ENCODE measurements at regions not wholly inside any gene's neighbourhood (a gene's known extent, or its start where the extent isn't known, plus 50 kb on each side); places are given as distances from the start of the nearest gene placed in this dataset.

- no peaks in the 10 kb centered on the region for H3K4me1 ChIP-seq (ENCODE audit: control insufficient read depth in 2 of 2, insufficient read depth in 2 of 2, low read length in 2 of 2)
- H3K27ac ChIP-seq (ENCODE audit: low read depth in 2 of 2, low read length in 2 of 2) = no peak overlapping the region
- no peak overlapping the region for H3K4me3 ChIP-seq (ENCODE audit: low read length in 2 of 2)
- no peak overlapping the region for H3K9ac ChIP-seq (ENCODE audit: low read depth in 1 of 2, low read length in 2 of 2)
- H3K36me3 ChIP-seq (ENCODE audit: control insufficient read depth in 2 of 2, insufficient read depth in 2 of 2, low read length in 2 of 2) = no peaks in the 10 kb centered on the region
- no peaks in the 10 kb centered on the region for H3K27me3 ChIP-seq (ENCODE audit: control insufficient read depth in 2 of 2, insufficient read depth in 2 of 2, low read length in 2 of 2)
- H3K9me3 ChIP-seq (ENCODE audit: control insufficient read depth in 2 of 2, low read length in 2 of 2) = no peaks in the 10 kb centered on the region
Observed at GRCh38 chr11:15551901-15552851, 437.5 kb downstream of the INSC start.

GRCh38 chr11:15555161-15555560 lies 440.4 kb downstream of the INSC start:
- Histone ChIP-seq H3K27me3 (ENCODE audit: control insufficient read depth in 2 of 2, insufficient read depth in 2 of 2, low read length in 2 of 2) (no peaks in the 10 kb centered on the region), H3K4me1 (ENCODE audit: control insufficient read depth in 2 of 2, insufficient read depth in 2 of 2, low read length in 2 of 2) (no peaks in the 10 kb centered on the region), H3K4me3 (ENCODE audit: low read length in 2 of 2) (no peak overlapping the region)

GRCh38 chr11:15557457-15558230 lies 442.9 kb downstream of the INSC start:
- Histone ChIP-seq H3K4me3 (ENCODE audit: low read length in 2 of 2) (no peak overlapping the region), H3K27ac (ENCODE audit: low read depth in 2 of 2, low read length in 2 of 2) (no peak overlapping the region), H3K9me3 (ENCODE audit: control insufficient read depth in 2 of 2, low read length in 2 of 2) (no peaks in the 10 kb centered on the region), H3K36me3 (ENCODE audit: control insufficient read depth in 2 of 2, insufficient read depth in 2 of 2, low read length in 2 of 2) (no peaks in the 10 kb centered on the region), H3K4me1 (ENCODE audit: control insufficient read depth in 2 of 2, insufficient read depth in 2 of 2, low read length in 2 of 2) (no peaks in the 10 kb centered on the region), H3K9ac (ENCODE audit: low read depth in 1 of 2, low read length in 2 of 2) (no peak overlapping the region), H3K27me3 (ENCODE audit: control insufficient read depth in 2 of 2, insufficient read depth in 2 of 2, low read length in 2 of 2) (no peaks in the 10 kb centered on the region)

More at GRCh38 chr11:15555161-15555560, 440.4 kb downstream of the INSC start:
- no peaks in the 10 kb centered on the region for H3K36me3 ChIP-seq (ENCODE audit: control insufficient read depth in 2 of 2, insufficient read depth in 2 of 2, low read length in 2 of 2)
- H3K9ac ChIP-seq (ENCODE audit: low read depth in 1 of 2, low read length in 2 of 2) = no peak overlapping the region
- H3K9me3 ChIP-seq (ENCODE audit: control insufficient read depth in 2 of 2, low read length in 2 of 2) = no peaks in the 10 kb centered on the region
- H3K27ac ChIP-seq (ENCODE audit: low read depth in 2 of 2, low read length in 2 of 2) = no peak overlapping the region

GRCh38 chr11:15558513-15559181 lies 443.9 kb downstream of the INSC start:
- Histone ChIP-seq H3K27ac (ENCODE audit: low read depth in 2 of 2, low read length in 2 of 2) (no peak overlapping the region), H3K36me3 (ENCODE audit: control insufficient read depth in 2 of 2, insufficient read depth in 2 of 2, low read length in 2 of 2) (no peaks in the 10 kb centered on the region), H3K4me1 (ENCODE audit: control insufficient read depth in 2 of 2, insufficient read depth in 2 of 2, low read length in 2 of 2) (no peaks in the 10 kb centered on the region), H3K9ac (ENCODE audit: low read depth in 1 of 2, low read length in 2 of 2) (no peak overlapping the region), H3K27me3 (ENCODE audit: control insufficient read depth in 2 of 2, insufficient read depth in 2 of 2, low read length in 2 of 2) (no peaks in the 10 kb centered on the region), H3K4me3 (ENCODE audit: low read length in 2 of 2) (no peak overlapping the region), H3K9me3 (ENCODE audit: control insufficient read depth in 2 of 2, low read length in 2 of 2) (no peaks in the 10 kb centered on the region)

GRCh38 chr11:15560689-15561467 lies 446.2 kb downstream of the INSC start:
- H3K4me1 ChIP-seq (ENCODE audit: control insufficient read depth in 2 of 2, insufficient read depth in 2 of 2, low read length in 2 of 2) = no peaks in the 10 kb centered on the region
- H3K4me3 ChIP-seq (ENCODE audit: low read length in 2 of 2) = no peak overlapping the region
- no peak overlapping the region for H3K9ac ChIP-seq (ENCODE audit: low read depth in 1 of 2, low read length in 2 of 2)

GRCh38 chr11:15562230-15562629 lies 447.5 kb downstream of the INSC start:
- no peaks in the 10 kb centered on the region for H3K27me3 ChIP-seq (ENCODE audit: control insufficient read depth in 2 of 2, insufficient read depth in 2 of 2, low read length in 2 of 2)
- H3K4me1 ChIP-seq (ENCODE audit: control insufficient read depth in 2 of 2, insufficient read depth in 2 of 2, low read length in 2 of 2) = no peaks in the 10 kb centered on the region
- no peak overlapping the region for H3K4me3 ChIP-seq (ENCODE audit: low read length in 2 of 2)
- no peaks in the 10 kb centered on the region for H3K9me3 ChIP-seq (ENCODE audit: control insufficient read depth in 2 of 2, low read length in 2 of 2)
- H3K36me3 ChIP-seq (ENCODE audit: control insufficient read depth in 2 of 2, insufficient read depth in 2 of 2, low read length in 2 of 2) = no peaks in the 10 kb centered on the region
- H3K27ac ChIP-seq (ENCODE audit: low read depth in 2 of 2, low read length in 2 of 2) = no peak overlapping the region
- no peak overlapping the region for H3K9ac ChIP-seq (ENCODE audit: low read depth in 1 of 2, low read length in 2 of 2)

More at GRCh38 chr11:15560689-15561467, 446.2 kb downstream of the INSC start:
- Histone ChIP-seq H3K36me3 (ENCODE audit: control insufficient read depth in 2 of 2, insufficient read depth in 2 of 2, low read length in 2 of 2) (no peaks in the 10 kb centered on the region), H3K27me3 (ENCODE audit: control insufficient read depth in 2 of 2, insufficient read depth in 2 of 2, low read length in 2 of 2) (no peaks in the 10 kb centered on the region), H3K27ac (ENCODE audit: low read depth in 2 of 2, low read length in 2 of 2) (no peak overlapping the region), H3K9me3 (ENCODE audit: control insufficient read depth in 2 of 2, low read length in 2 of 2) (no peaks in the 10 kb centered on the region)

- no peaks in the 10 kb centered on the region for H3K36me3 ChIP-seq (ENCODE audit: control insufficient read depth in 2 of 2, insufficient read depth in 2 of 2, low read length in 2 of 2)
- H3K4me1 ChIP-seq (ENCODE audit: control insufficient read depth in 2 of 2, insufficient read depth in 2 of 2, low read length in 2 of 2) = no peaks in the 10 kb centered on the region
- H3K9ac ChIP-seq (ENCODE audit: low read depth in 1 of 2, low read length in 2 of 2) = no peak overlapping the region
- H3K27ac ChIP-seq (ENCODE audit: low read depth in 2 of 2, low read length in 2 of 2) = no peak overlapping the region
- H3K9me3 ChIP-seq (ENCODE audit: control insufficient read depth in 2 of 2, low read length in 2 of 2) = no peaks in the 10 kb centered on the region
- H3K27me3 ChIP-seq (ENCODE audit: control insufficient read depth in 2 of 2, insufficient read depth in 2 of 2, low read length in 2 of 2) = no peaks in the 10 kb centered on the region
- H3K4me3 ChIP-seq (ENCODE audit: low read length in 2 of 2) = no peak overlapping the region
Observed at GRCh38 chr11:15563054-15563453, 448.3 kb downstream of the INSC start.

- H3K4me1 ChIP-seq (ENCODE audit: control insufficient read depth in 2 of 2, insufficient read depth in 2 of 2, low read length in 2 of 2) = no peaks in the 10 kb centered on the region
- H3K9ac ChIP-seq (ENCODE audit: low read depth in 1 of 2, low read length in 2 of 2) = no peak overlapping the region
- no peaks in the 10 kb centered on the region for H3K9me3 ChIP-seq (ENCODE audit: control insufficient read depth in 2 of 2, low read length in 2 of 2)
- no peaks in the 10 kb centered on the region for H3K36me3 ChIP-seq (ENCODE audit: control insufficient read depth in 2 of 2, insufficient read depth in 2 of 2, low read length in 2 of 2)
- no peak overlapping the region for H3K27ac ChIP-seq (ENCODE audit: low read depth in 2 of 2, low read length in 2 of 2)
- no peak overlapping the region for H3K4me3 ChIP-seq (ENCODE audit: low read length in 2 of 2)
- H3K27me3 ChIP-seq (ENCODE audit: control insufficient read depth in 2 of 2, insufficient read depth in 2 of 2, low read length in 2 of 2) = no peaks in the 10 kb centered on the region
Observed at GRCh38 chr11:15565880-15566279, 451.2 kb downstream of the INSC start.

- no peaks in the 10 kb centered on the region for H3K9me3 ChIP-seq (ENCODE audit: control insufficient read depth in 2 of 2, low read length in 2 of 2)
Observed at GRCh38 chr11:15568440-15568839, 453.7 kb downstream of the INSC start.

More at GRCh38 chr11:15568440-15568839, 453.7 kb downstream of the INSC start:
- Histone ChIP-seq H3K9ac (ENCODE audit: low read depth in 1 of 2, low read length in 2 of 2) (no peak overlapping the region), H3K4me1 (ENCODE audit: control insufficient read depth in 2 of 2, insufficient read depth in 2 of 2, low read length in 2 of 2) (no peaks in the 10 kb centered on the region), H3K36me3 (ENCODE audit: control insufficient read depth in 2 of 2, insufficient read depth in 2 of 2, low read length in 2 of 2) (no peaks in the 10 kb centered on the region), H3K4me3 (ENCODE audit: low read length in 2 of 2) (no peak overlapping the region), H3K27ac (ENCODE audit: low read depth in 2 of 2, low read length in 2 of 2) (no peak overlapping the region), H3K27me3 (ENCODE audit: control insufficient read depth in 2 of 2, insufficient read depth in 2 of 2, low read length in 2 of 2) (no peaks in the 10 kb centered on the region)
